GM12874 (cell line): ENCODE measurements at regions not wholly inside any gene's neighbourhood (a gene's known extent, or its start where the extent isn't known, plus 50 kb on each side); places are given as distances from the start of the nearest gene placed in this dataset.

ENCODE experiments used
- TF ChIP-seq, protein P1 (sequence below): IDR thresholded peaks from 2 replicates; pipeline ENCODE4 v1.5.1; 2011; ENCODE audit warnings: low read depth, mild to moderate bottlenecking, control low read depth, low read length, moderate library complexity; ENCODE audit not compliant: insufficient read depth

DNA sequence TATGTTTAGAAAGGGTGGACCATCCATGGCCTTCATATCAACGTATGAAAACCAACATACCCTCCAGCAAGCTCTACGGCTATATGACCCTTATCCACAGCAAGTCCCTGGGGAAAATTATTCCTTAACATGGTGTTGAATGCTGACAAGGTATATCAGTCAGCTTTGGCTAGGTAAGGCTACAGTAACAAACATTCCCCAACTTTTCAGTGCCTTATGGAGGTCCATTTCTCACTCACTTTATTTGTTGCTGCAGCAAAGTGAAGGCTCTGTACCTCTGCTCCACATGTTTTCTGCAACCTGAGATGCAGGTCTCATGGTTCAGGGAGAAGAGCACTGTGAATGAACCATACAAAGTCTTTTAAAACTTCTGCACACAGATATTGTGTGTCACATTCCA lies 83.8 kb upstream of the TOX3 start:
- TF ChIP-seq, protein P1, sequence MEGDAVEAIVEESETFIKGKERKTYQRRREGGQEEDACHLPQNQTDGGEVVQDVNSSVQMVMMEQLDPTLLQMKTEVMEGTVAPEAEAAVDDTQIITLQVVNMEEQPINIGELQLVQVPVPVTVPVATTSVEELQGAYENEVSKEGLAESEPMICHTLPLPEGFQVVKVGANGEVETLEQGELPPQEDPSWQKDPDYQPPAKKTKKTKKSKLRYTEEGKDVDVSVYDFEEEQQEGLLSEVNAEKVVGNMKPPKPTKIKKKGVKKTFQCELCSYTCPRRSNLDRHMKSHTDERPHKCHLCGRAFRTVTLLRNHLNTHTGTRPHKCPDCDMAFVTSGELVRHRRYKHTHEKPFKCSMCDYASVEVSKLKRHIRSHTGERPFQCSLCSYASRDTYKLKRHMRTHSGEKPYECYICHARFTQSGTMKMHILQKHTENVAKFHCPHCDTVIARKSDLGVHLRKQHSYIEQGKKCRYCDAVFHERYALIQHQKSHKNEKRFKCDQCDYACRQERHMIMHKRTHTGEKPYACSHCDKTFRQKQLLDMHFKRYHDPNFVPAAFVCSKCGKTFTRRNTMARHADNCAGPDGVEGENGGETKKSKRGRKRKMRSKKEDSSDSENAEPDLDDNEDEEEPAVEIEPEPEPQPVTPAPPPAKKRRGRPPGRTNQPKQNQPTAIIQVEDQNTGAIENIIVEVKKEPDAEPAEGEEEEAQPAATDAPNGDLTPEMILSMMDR, result no peak

DNA sequence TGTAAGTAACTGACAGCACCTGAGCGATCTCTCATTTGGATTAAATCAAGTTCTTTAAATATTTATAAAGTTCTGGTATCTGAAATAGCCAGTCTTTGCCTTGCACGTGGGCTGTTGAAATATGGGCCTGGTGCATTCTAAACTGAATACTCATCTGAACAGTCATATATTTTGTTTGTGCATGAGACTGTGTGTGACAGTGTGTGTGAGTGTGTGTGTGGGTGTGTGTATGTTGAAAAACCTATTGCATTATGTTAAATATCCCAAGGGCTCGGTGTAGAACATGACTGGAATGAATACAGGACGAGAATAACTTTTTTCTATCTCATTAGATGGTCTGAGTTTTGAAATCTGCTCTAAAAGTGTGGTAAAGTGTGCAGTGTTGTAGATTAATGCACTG lies 82.4 kb upstream of the TOX3 start:
- TF ChIP-seq, protein P1, result no peak

DNA sequence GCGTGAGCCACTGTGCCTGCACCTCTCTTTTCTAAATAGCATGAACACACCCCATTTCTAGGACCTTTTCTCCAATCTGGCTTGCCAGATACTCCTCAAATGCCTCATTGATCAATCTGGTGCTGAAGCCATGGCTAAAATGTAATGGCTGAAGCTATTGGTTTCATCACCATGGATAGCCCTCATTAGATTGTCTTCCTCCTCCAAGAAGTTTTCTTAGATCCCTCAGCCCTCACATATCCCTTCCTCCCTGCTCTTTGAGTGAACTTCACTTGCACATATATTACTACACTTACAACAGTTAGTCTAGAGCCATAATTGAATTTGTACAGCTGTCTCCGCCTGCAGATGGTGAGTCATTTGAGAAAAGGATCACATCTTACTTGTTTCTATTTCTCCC lies 77.9 kb upstream of the TOX3 start:
- TF ChIP-seq, protein P1, result no peak

DNA sequence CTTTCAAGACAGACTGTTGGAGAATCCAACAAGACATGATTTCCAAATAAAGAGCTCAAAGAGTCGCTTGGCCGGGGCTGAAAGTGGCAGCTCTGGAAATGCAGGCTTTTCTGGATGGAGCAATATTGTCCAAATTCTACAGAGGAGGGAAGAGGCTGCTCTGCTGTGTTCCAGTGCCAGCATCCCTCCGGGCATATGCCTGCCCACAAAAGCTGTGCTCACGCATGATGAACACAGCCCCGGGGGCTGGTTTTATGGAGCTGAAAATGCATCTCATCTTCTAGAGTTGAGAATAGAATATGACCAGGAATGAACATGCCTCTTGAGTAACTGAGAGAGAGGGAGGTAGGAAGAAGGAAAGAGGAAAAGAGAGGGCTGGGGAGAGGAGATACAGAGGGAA lies 74.7 kb upstream of the TOX3 start:
- TF ChIP-seq, protein P1, result no peak

DNA sequence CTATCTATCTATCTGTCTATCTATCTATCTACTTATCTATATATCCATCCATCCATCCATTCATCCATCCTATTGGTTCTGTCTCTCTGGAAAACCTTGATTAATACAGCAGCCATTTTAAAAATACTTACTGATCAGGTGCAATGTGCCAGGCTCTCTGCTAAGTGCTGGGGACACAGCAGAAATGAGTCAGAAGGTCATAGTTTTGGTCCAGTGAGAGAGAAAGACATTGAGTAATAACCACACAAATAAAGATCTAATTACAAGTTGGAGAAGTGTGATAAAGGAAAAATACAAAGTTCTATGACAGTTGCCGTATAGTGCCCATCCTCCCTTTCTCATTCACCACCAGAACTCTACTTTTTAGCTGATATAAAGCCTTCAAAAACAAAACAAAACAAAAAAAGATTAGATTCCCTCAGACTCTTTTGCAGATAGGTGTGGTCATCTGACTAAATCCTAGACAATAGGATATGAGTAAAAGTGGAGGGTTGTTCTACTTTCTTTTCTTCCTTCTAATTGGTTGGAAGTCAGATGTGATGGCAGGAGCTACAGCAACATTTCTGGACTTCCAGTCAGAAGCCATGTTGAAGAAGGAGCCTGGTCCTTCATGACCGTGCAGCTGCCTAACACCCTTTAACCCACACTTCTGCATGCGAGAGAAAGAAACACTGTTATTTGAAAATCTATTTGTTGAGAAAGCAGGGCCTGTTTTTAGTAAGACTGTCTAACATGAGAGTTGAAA lies 72.0 kb upstream of the TOX3 start:
- TF ChIP-seq, protein P1, result no peak

DNA sequence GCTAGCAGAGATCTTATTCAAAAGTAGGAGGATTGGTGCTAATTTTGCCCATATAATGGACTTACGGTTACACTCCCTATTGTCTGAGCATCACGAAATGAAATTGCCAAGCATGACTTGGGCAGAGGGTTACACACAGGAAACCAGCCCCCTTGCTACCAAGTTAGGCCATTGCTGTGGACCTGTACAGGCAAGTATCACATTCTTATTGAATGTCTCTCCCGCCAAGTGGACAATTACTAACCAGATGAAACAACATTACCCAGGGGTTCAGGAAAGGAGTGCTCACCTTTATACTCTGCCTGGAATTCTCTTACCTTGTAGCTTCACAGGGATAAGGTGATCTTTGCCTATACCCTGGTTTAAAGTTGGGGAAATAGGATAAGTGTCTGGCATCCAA lies 70.6 kb upstream of the TOX3 start:
- TF ChIP-seq, protein P1, result no peak

DNA sequence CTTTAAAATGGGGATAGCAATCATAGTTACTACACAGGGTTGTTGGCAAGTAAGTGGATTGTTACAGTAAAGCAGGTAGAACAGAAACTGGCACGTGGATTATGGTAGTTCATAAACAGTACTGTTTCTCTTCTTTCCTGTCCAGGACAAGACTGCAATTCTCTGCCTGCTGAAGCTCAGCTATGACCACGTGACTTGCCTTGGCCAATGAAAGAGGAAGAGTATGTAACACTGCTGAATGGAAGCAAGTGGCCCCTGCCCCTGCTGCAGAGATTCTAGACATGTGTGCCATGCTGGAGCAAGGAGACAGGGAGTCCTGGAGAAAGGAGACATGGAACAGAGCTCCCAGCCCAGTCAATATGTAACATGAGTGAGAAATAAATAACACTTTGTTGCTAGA lies 66.6 kb upstream of the TOX3 start:
- TF ChIP-seq, protein P1, result no peak
